ENCODE measurements at regions not wholly inside any gene's neighbourhood (a gene's known extent, or its start where the extent isn't known, plus 50 kb on each side); places are given as distances from the start of the nearest gene placed in this dataset.

DNA sequence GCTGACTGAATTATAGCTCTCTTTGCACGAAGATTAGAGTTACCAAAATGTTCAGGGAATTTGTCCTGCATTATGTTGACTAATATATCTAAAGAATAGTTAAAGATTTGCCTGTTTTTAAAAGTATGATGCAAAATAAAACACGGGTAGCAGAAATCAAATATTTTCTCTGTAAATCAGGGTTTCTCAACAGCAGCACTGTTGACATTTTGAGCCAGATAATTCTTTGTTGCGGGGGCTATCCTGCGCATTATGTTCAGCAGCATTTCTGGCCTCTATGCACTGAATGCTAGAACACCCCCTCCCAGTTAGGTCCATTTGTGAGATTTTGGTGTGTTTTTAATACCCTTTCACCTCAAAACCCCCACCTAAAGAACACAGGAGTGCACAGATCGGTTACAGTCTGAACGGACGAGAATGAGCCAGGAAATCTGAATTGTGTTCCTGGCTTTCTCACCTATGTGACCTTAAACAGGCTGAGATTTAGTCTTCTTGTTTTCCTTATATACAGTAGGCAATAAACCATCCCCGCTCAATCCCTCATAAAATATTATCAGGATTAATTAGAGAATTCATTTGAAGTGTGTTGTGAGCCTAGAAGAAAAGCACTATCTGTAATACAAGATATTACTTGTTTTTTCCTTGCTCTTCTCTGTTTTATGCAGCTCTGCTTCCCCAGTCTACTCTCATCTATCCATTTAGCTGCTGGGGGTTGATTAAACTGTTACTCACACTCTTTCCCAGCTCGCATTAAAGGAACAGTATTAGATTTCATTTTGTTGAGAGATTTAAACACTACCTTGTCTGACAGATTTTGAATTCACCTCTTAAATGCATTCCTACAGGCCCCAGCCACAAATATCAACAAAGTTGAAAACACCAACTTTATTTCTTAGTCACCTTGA is 247.5 kb upstream of the GOLIM4 start:
- no peak for DNase-seq

GRCh38 chr3:168341956-168342936 is 246.5 kb upstream of the GOLIM4 start:
- DNase-seq, result no peak

DNA sequence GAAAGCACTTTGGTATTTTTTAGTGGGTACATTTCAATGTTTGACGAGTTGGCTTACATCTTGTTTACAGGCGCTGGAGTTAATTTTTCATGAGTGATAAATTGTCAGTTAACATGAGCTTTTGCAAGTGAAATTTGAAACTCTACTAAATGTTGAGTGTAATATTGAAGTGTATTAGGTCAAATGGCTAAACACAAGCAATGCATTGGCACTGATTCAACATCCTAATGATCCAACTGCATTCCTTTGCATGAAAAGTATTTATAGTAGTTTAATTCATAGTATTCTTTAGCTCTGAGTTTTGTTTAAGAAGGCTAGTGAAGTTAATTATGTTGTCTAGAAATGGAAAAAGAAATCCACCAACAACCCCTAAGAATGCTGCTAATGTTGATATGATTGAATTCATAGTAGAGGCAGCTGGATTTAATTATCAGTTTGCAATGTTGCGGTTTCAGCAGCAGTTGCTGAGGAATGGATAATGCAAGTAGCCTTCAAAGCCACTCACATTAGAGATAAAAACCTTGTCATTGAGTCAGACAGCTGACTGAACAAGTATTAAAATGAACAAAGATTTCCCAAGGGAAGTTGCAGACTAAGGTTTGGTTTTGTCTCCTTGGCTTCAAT is 245.6 kb upstream of the GOLIM4 start:
- DNase-seq, result no peak

- DNase-seq, result no peak
Measured at GRCh38 chr3:168338161-168338560, 242.4 kb upstream of the GOLIM4 start.

GRCh38 chr3:168336276-168336675 is 240.6 kb upstream of the GOLIM4 start:
- no peak for DNase-seq

DNA sequence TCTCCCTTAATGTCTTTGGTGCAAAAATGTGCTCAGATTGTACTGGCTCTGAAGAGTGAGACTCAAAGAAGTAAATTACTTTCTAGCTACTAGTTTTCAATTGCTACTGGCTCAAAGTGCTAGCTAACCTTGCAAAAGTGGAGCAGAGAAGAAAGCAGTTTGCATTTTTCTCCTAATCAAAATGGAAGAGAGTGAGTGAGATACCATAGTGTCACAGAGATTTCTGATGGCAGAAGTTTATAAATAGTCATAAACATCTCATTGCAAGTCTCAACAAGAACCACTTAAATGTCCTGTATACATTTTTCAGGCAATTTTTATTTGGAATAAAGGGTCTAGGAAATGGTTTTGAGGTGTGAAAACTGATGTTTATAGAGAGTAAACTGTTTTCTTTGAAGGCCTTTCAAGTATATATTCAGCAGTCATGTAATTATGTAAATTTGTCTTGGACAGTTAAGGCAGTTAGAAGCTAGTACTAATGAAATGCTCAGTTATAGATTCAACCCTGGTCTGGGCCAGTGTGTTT is 237.7 kb upstream of the GOLIM4 start:
- no peak for DNase-seq

GRCh38 chr3:168331756-168332155 is 236.0 kb upstream of the GOLIM4 start:
- DNase-seq, result no peak

- no peak for DNase-seq
Measured at GRCh38 chr3:168330983-168331382, 235.3 kb upstream of the GOLIM4 start.

DNA sequence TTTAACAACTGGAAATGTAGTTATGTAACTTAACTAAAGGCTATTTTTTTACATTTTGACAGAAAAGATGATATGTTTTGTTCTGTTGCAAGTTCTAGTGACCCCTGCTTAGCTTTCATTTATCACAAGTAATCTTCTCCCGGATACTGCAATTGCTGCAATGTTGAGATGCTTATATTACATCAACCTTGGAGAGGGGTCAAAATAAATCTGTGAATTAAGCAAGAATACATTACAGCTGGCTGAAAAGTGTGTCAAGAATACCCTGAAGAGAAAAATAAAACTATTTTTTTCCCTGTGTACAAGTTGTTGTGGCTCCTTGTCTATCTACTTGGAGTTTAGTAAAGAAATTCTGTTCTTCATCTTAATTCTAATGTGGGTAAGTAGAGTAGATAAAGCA is 232.1 kb upstream of the GOLIM4 start:
- no peak for DNase-seq

DNA sequence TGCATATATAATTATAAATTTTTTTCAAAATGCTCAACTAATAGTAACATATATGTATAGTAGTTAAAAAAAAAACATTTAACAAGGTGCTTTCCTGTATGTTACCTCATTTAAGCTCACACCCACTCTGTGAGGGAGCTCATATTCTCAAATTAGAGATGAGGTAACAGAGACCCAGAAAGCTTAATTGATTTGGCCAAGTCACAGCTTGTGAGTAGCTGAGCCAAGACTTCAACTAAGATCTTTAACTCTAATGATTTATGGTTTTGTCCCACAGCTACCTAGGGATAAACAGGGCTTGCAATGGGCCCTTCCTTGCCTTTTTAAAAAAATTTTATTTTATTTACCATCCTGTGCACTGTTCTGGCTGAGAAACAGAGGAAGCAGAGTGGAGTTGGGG is 230.0 kb upstream of the GOLIM4 start:
- DNase-seq, result no peak

DNA sequence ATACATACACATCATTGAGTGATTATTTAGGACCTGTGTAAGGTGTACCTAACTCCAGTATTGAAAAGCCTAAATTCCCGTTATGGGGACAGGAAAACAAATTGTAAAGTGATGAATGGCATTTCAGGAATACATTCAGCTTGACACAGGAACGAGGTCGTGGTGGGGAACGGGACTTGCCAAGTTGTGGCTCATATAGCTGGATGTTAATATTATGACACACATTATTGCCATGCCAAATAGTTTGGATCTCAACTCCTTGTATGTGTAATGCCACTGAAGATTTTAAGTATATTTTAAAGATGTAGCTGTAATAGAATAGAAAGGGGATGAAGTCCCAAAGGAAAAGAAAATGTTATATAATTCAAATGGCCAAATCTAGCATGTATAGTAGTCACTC is 227.2 kb upstream of the GOLIM4 start:
- no peak for DNase-seq

- no peak for DNase-seq
Measured at GRCh38 chr3:168314166-168314565, 218.4 kb upstream of the GOLIM4 start.

DNA sequence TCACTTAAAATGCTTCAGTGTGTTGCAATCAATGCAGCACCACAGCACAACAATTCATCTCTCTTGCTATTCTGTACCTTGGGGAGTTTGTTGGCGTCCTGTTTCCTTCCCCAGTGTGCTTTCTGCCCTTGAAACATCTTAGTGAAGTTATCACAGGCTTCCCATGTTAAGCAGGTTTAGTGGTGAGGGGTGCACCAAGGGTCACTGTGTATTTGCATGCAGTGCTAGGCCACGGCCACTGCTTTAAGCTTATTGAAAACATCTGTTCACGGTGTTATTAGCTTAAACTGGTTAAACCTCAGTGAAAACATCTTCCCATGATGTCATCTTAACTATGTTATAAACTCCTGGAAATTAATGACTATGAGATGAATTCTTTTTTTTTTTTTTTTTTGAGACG is 217.3 kb upstream of the GOLIM4 start:
- DNase-seq, result no peak

- DNase-seq, result no peak
Measured at GRCh38 chr3:168307893-168308292, 212.2 kb upstream of the GOLIM4 start.

GRCh38 chr3:168295027-168295426 is 199.3 kb upstream of the GOLIM4 start:
- no peak for DNase-seq

DNA sequence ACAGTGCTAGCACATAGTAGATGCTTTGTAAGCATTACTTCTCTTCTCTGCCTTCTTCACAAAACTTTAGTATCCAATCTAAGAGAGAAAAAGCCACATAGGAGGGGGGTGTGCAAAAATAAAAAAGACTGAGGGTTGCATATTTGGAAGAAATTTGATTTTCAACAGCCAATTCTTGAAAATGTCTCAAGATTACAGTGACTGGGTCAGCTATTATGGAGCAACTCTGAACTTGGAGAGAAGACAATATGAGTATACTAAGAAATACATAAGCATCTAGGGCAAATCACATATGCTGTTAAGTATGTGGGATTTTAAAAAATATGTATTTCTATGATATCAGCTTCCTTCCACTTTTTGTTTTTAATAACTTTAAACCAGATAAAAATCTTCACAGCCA is 196.6 kb upstream of the GOLIM4 start:
- DNase-seq, result no peak

GRCh38 chr3:168289471-168290008 is 193.8 kb upstream of the GOLIM4 start:
- no peak for DNase-seq

GRCh38 chr3:168288511-168289401 is 193.0 kb upstream of the GOLIM4 start:
- DNase-seq, result no peak

- DNase-seq, result no peak
Measured at GRCh38 chr3:168285506-168285905, 189.8 kb upstream of the GOLIM4 start.

DNA sequence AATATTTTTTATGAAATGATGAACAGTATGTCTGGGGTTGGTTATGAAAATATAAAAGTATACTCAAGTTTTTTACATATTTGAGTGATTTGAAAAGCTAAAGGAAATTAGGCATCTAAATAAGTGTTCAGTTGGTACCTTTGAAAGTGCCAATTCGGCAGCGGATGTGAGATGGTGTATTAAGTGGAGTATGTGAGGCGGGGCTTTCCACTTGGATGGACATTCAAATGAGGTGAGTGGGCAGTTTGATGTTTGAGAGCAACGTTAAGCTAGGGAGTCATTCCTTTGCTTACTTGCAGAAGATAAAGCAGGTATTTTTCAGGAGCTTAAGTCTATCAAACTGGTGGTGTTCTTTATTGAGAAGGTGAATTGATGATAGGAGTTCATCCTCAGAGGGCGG is 189.0 kb upstream of the GOLIM4 start:
- no peak for DNase-seq

DNA sequence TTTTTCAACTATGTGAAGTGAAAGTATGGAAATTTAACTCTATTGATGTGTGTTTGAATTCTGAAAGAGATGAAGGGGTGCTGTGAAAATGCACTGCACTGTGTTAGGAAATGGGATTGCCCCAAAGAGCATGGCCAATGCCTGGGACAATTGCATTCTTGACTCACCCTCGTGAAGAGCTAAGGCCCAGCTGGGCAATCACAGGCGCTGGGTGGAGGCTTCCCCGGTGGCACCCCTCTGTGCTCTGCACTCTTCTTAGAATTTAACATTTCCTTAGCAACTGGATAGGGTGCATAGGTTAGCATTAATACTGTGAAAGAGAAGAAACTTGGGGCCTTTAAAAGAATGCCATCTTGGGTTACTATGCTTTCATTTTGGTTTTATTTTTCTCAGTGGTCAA is 179.9 kb upstream of the GOLIM4 start:
- DNase-seq, result no peak

- no peak for DNase-seq
Measured at GRCh38 chr3:168273917-168274316, 178.2 kb upstream of the GOLIM4 start.
